GM19043 (cell line): ENCODE measurements at regions not wholly inside any gene's neighbourhood (a gene's known extent, or its start where the extent isn't known, plus 50 kb on each side); places are given as distances from the start of the nearest gene placed in this dataset.
A peak's percentile ranks its signal among the peaks of the same experiment; 100 is the strongest.

Source experiments
- ATAC-seq: cut with Tn5 transposase; IDR thresholded peaks from one replicate; pipeline ENCODE4 v1.9.1; 2021; ENCODE audit warnings: low read depth; ENCODE audit not compliant: unreplicated experiment

- ATAC-seq: no peak
Observed at GRCh38 chr4:101596781-101597552, 193.6 kb upstream of the BANK1 start.

DNA sequence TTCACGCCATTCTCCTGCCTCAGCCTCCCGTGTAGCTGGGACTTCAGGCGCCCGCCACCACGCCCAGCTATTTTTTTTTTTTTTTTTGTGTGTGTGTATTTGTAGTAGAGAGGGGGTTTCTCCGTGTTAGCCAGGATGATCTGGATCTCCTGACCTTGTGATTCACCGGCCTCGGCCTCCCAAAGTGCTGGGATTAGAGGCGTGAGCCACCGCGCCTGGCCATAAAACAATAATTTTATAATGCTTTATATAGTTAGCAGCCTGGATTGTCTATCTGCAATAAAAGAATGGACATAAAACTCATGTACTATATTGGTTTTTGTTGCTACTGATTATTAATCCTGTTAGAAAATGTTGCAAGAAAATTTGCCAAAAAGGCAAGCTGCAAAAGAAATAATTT lies 195.9 kb upstream of the BANK1 start:
- no peak for ATAC-seq

DNA sequence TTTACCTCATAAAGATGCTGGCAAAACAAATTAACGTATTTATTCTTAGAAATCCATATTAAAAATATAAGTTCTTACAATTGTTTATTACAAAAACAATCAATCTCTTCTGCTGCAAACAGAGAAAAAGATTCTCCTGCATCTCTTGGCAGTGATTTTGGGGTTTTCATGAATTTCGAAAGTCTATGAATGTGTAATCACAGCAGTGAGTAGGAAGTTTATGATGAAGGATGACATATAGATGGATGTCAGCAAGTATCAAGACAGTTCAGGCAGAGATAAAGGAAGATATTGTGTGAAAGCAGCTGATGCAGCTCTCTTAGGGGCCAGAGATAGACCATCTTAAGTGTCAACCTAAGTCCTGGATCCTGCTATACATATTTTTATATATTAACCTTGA lies 196.9 kb upstream of the BANK1 start:
- ATAC-seq: no peak

DNA sequence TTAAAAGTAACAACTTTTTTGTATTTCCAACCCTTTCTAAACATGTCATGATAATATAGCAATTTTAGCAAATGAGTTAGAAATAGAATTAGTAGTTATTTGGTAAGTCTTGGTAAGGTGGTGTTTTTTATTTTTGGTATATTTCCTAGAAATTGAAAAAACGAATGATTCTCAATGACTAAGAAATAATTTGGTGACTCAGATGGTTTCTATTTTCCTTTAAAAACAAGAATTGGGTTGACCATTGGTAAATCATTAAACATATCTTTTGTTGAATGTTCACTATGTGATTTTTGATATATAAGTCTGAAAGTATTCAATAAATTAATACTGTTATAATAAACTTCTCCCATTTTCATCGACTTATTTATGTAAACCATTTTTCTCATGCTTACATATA lies 206.2 kb upstream of the BANK1 start:
- no peak for ATAC-seq

DNA sequence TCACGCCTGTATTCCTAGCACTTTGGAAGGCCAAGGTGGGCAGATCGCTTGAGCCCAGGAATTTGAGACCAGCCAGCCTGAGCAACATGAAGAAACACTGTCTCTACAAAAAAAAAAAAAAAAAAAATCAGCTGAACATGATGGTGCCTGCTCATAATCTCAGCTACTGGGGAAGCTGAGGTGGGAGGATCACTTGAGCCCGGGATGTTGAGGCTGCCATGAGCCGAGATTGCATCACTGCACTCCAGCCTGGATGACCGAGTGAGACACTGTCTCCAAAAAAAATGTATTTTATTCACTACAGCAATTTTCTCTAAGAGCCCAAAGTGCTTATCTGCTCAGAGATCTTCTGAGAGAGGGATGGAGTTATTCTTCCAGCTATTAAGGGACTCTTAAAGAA lies 215.8 kb upstream of the PPP3CA start:
- ATAC-seq: no peak

DNA sequence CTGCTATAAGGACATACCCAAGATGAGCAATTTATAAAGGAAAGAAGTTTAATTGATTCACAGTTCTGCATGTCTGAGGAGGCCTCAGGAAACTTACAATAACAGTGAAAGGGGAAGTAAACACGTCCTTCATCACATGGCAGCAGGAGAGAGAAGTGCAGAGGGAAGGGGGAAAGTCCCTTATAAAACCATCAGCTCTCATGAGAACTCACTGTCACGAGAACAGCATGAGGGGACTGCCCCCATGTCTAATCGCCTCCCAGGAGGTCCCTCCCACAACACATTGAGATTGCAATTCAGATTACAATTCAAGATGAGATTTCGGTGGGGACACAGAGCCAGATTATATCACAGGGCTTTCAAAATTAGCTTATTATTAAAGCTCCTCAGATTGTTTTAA lies 209.5 kb upstream of the PPP3CA start:
- ATAC-seq: no peak

GRCh38 chr4:101555341-101555880 lies 208.1 kb upstream of the PPP3CA start:
- no peak for ATAC-seq

- ATAC-seq: no peak
Observed at GRCh38 chr4:101540336-101540735, 193.0 kb upstream of the PPP3CA start.

GRCh38 chr4:101528526-101528925 lies 181.2 kb upstream of the PPP3CA start:
- ATAC-seq: no peak

DNA sequence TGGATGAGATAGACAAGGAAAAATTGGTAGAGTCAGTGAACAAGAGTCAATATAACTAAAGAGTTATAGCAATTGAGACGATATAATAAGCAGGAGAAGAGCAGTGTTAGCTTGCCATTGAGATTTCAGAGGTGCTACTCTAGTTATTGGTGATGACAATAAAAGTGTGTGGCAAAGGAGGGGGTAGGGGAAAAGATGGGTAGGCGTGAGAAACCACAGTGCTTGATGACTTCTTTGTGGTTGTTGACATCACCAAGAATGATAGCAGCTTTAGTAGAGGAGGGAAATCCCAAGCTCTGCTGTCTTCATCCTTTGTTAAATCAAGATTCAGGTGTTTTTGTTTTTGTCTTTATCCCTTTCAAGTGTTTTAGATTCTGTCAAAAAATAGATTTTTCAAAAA lies 179.9 kb upstream of the PPP3CA start:
- peak; percentile 85 for ATAC-seq

- no peak for ATAC-seq
Observed at GRCh38 chr4:101515566-101515965, 168.2 kb upstream of the PPP3CA start.

DNA sequence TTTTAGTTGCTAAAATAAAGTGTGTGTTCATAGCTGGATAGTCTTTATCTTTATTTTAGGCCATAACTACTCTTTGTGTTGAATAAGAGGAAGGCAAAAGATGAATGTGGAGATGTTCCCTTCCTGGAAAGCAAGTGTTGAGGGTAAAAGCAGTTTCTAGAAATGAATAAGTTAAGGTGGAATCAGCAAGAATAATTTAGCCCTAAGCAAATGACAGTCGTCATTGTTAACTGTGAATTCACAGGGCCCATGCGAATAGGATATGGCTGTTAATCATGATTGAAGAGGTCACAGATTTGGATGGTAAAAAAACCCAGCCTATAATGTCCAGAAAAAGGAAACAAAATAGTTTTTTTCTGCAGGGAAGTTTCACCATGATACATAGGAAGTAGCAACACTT lies 167.8 kb upstream of the PPP3CA start:
- no peak for ATAC-seq

DNA sequence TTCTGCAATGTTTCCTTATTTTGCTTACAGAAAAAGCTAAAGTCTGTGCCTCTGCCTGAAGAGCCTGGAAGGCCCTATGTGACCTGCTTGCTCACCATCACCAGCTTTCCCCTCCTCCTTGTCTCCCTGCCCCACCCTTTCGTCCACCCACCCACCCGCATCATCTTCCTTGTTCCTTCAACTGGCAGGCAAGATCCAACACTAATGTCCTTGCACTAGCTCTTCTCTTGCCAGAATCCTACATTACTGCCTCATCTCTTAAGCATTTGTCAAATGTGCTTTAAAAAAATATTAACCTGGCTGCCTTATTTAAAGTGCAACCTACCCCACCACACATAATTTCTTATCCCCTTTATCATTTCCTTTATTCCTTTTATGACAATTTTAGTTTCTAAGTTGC lies 165.1 kb upstream of the PPP3CA start:
- no peak for ATAC-seq

DNA sequence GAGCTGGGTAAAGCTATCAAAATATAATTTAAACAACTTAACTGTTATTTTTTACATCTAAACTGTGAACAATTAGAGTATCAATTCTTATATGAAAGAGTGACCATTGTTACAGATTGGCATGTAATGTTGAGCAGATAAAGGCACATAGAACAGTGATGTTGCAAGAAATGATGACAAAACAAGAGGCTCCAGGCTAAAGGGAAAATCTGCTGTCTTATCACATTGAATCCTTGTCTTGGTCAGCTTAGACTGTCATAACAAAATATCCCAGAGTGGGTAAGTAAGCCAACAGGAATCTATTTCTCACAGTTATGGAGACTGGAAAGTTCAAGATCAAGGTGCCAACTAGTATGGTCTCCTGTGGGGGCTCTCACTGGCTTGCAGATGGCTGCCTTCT lies 154.1 kb upstream of the PPP3CA start:
- ATAC-seq: no peak

GRCh38 chr4:101500742-101501141 lies 153.4 kb upstream of the PPP3CA start:
- ATAC-seq: no peak

GRCh38 chr4:101475246-101475645 lies 127.9 kb upstream of the PPP3CA start:
- ATAC-seq: no peak

DNA sequence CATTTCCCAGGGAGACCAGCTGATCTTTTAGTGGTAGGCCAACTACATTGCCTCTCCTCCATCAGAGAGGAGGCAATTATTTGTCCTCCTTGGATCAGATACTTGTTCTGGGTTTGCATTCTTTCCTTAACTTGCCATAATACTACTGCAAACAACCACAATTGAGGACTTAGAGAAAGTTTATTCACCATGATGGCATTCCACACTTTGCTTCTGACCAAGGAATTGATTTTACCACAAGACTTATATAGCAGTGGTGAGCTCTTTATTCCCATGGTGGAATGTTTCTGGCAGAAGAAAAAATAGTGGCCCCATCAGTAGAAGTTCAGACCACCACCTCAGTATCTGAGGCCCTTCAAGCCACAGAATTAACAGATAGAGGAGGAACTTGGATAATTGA lies 123.9 kb upstream of the PPP3CA start:
- ATAC-seq: no peak

- ATAC-seq: no peak
Observed at GRCh38 chr4:101464596-101464995, 117.3 kb upstream of the PPP3CA start.

DNA sequence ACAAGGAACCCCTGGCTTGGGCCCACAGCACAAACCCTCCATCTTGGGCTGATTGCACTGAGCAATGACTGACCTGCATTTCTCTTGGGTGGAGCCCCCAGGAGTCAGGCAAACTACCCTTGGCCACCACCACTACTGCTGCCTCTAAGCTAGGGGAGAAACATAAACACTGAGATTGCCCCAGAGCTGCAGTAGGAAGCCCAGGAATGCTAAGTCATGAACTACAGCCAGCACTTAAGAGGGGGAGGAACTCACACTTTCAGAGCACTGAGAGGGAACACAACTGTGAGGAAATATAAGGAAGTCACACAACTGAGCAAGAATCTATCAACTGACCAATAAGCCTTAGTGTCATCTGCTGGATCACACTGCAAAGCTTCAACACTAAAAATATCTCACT lies 111.6 kb upstream of the PPP3CA start:
- ATAC-seq: no peak

DNA sequence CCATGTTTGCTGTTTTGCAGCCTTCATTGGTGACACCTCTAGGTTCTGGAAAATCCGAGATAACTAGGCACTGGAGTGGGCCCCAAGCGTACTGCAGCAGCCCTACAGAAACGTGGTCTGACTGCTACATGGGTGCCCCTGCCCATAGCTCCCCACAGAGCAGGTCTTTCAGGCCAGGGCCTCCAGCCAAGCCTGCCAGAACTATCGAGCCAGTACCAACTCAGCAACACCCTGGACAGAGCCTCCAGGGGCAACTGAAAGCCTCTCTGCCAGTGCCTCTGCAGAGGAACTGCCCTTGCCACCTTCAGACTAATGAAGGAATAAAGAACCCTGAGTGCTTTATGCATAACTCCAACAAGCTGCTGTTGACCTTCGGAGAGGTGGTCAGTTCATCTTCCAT lies 111.1 kb upstream of the PPP3CA start:
- no peak for ATAC-seq

GRCh38 chr4:101451086-101451485 lies 103.8 kb upstream of the PPP3CA start:
- ATAC-seq: no peak

GRCh38 chr4:101441446-101441845 lies 94.1 kb upstream of the PPP3CA start:
- ATAC-seq: no peak

DNA sequence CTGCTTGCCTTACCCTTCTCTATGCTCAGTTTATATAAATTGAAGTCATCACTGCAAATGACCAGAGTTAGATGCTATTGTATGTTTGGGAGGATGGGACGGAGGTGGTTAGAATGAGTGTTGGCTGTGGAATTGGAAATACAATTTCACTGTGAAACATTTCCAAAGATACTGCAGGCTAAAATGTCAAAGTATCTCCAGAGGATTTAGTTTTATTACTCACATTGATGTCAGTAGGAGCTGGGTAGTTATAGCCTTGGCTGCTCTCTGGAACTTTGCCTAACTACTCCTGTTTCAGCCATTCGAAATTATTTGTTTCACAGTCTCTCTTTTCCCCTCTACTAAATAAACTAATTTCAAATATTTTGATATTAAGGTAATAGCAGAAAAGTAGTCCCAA lies 92.6 kb upstream of the PPP3CA start:
- ATAC-seq: no peak
